ENCODE measurements at regions not wholly inside any gene's neighbourhood (a gene's known extent, or its start where the extent isn't known, plus 50 kb on each side); places are given as distances from the start of the nearest gene placed in this dataset.

- Histone ChIP-seq H3K79me2 (ENCODE audit: insufficient read depth) (no peaks in the 10 kb centered on the region), H3F3A (replicated peaks; ENCODE audit: insufficient read depth) (no peaks in the 10 kb centered on the region), H3K4me2 (no peak overlapping the region), H3K9me2 (no peaks in the 10 kb centered on the region), H3K36me3 (replicated peaks in 1 of 2; ENCODE audit: control insufficient read depth in 1 of 2, insufficient read depth in 2 of 2, low read length in 1 of 2) (no peaks in the 10 kb centered on the region), H3K27me3 (ENCODE audit: insufficient read depth) (no peaks in the 10 kb centered on the region), H3K27ac (ENCODE audit: low read depth in 2 of 2, low read length in 1 of 2) (no peak overlapping the region), H2AFZ (ENCODE audit: low read depth) (no peak overlapping the region), H3K9ac (no peak overlapping the region), H3K4me1 (ENCODE audit: control insufficient read depth in 1 of 2, insufficient read depth in 2 of 2, low read depth in 1 of 2, low read length in 1 of 2) (no peaks in the 10 kb centered on the region), H4K20me1 (ENCODE audit: insufficient read depth) (no peaks in the 10 kb centered on the region), H3K4me3 (ENCODE audit: low read depth in 2 of 2, low read length in 1 of 2) (no peak overlapping the region), H3K9me3 (no peaks in the 10 kb centered on the region)
- DNase-seq: no peak
- TF ChIP-seq FOSL2 (IDR thresholded peaks at IDR 0.05; ENCODE audit: borderline replicate concordance, low read depth): no peak
- no peak for TF ChIP-seq EZH2phosphoT487 (IDR thresholded peaks at IDR 0.05; ENCODE audit: borderline replicate concordance, low read depth)
- TF ChIP-seq RCOR1 (IDR thresholded peaks at IDR 0.05; ENCODE audit: low read length): no peak
- no peak for TF ChIP-seq SIN3A (IDR thresholded peaks at IDR 0.05; ENCODE audit: borderline replicate concordance, low read depth, low read length)
- no peak for TF ChIP-seq NFIC (IDR thresholded peaks at IDR 0.05; ENCODE audit: borderline replicate concordance)
- TF ChIP-seq, protein P1, sequence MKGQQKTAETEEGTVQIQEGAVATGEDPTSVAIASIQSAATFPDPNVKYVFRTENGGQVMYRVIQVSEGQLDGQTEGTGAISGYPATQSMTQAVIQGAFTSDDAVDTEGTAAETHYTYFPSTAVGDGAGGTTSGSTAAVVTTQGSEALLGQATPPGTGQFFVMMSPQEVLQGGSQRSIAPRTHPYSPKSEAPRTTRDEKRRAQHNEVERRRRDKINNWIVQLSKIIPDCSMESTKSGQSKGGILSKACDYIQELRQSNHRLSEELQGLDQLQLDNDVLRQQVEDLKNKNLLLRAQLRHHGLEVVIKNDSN (IDR thresholded peaks at IDR 0.05; ENCODE audit: borderline replicate concordance, low read depth): no peak
- no peak for TF ChIP-seq CHD2 (IDR thresholded peaks at IDR 0.05; ENCODE audit: low read length, partially characterized antibody)
- no peak for TF ChIP-seq YY1 (IDR thresholded peaks at IDR 0.05; ENCODE audit: low read depth)
- no peak for TF ChIP-seq RFX5 (IDR thresholded peaks at IDR 0.05; ENCODE audit: low read length)
- no peak for TF ChIP-seq TEAD4 (IDR thresholded peaks at IDR 0.05; ENCODE audit: borderline replicate concordance, insufficient read depth)
- TF ChIP-seq FOXJ3 (CRISPR knock-in tag; IDR thresholded peaks at IDR 0.05): no peak
- no peak for TF ChIP-seq ELF1 (IDR thresholded peaks at IDR 0.05)
- no peak for TF ChIP-seq TCF12 (IDR thresholded peaks at IDR 0.05)
- TF ChIP-seq EP300 (IDR thresholded peaks at IDR 0.05; ENCODE audit: borderline replicate concordance in 1 of 2, low read depth in 1 of 2, low read length in 1 of 2): no peak
- TF ChIP-seq RAD21 (IDR thresholded peaks at IDR 0.05; ENCODE audit: low read length): no peak
- TF ChIP-seq, protein P2, sequence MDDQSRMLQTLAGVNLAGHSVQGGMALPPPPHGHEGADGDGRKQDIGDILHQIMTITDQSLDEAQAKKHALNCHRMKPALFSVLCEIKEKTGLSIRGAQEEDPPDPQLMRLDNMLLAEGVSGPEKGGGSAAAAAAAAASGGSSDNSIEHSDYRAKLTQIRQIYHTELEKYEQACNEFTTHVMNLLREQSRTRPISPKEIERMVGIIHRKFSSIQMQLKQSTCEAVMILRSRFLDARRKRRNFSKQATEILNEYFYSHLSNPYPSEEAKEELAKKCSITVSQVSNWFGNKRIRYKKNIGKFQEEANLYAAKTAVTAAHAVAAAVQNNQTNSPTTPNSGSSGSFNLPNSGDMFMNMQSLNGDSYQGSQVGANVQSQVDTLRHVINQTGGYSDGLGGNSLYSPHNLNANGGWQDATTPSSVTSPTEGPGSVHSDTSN (IDR thresholded peaks at IDR 0.05): no peak
- TF ChIP-seq USF2 (IDR thresholded peaks at IDR 0.05; ENCODE audit: borderline replicate concordance, low read depth, low read length): no peak
- TF ChIP-seq TAF1 (IDR thresholded peaks at IDR 0.05; ENCODE audit: borderline replicate concordance, low read depth, low read length): no peak
- TF ChIP-seq, protein P3, sequence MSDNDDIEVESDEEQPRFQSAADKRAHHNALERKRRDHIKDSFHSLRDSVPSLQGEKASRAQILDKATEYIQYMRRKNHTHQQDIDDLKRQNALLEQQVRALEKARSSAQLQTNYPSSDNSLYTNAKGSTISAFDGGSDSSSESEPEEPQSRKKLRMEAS (IDR thresholded peaks at IDR 0.05; ENCODE audit: low read depth): no peak
- TF ChIP-seq POLR2AphosphoS5 (IDR thresholded peaks at IDR 0.05; ENCODE audit: low read depth, low read length): no peak
- POLR2A ChIA-PET: no interaction called here
- CTCF ChIA-PET: no interaction called here
Measured at GRCh38 chrX:4004822-4005221, 291.4 kb upstream of the PRKX start.

All from SK-N-SH (cell line).